ENCODE measurements at regions not wholly inside any gene's neighbourhood (a gene's known extent, or its start where the extent isn't known, plus 50 kb on each side); places are given as distances from the start of the nearest gene placed in this dataset.

GRCh38 chr18:46289463-46289862, 185.3 kb downstream of the HAUS1 start:
- no peak overlapping the region for H3K4me2 ChIP-seq (replicated peaks; ENCODE audit: low read depth, low read length, poor library complexity, severe bottlenecking)
- no peak overlapping the region for H3K9ac ChIP-seq (ENCODE audit: low read length)
- ChIA-PET CTCF (interaction anchor here (1.4 kb wide), 1 partner anchor 8 kb away, joined by 7 read pairs; no protein-coding TSS in a partner anchor), POLR2A (no interaction called here)
- intact Hi-C loops (cut with micrococcal nuclease) = no loop called here
- H2AFZ ChIP-seq (ENCODE audit: insufficient read depth, low read depth, low read length, poor library complexity, severe bottlenecking) = no peak overlapping the region
- H3K4me1 ChIP-seq (ENCODE audit: control insufficient read depth in 2 of 2, insufficient read depth in 2 of 2, low read length in 2 of 2) = no peaks in the 10 kb centered on the region
- Mint-ChIP-seq H3K4me1 (peaks cover 8% of the 10 kb centered on the region), H3K4me3 (no peak overlapping the region), H3K27me3 (no peaks in the 10 kb centered on the region), H3K27ac (no peak overlapping the region), H3K9me3 (ENCODE audit: insufficient read depth) (no peaks in the 10 kb centered on the region)
- 100% methylated on average over 3 of the region's 3 CpGs for whole genome bisulfite sequencing (ENCODE audit: insufficient coverage)
- no peaks in the 10 kb centered on the region for H3K9me3 ChIP-seq (ENCODE audit: control extremely low read depth in 1 of 3, control insufficient read depth in 2 of 3, insufficient read depth in 1 of 3, low read length in 2 of 3)
- no peaks in the 10 kb centered on the region for H3K36me3 ChIP-seq (replicated peaks in 1 of 2; ENCODE audit: control extremely low read depth in 1 of 2, control insufficient read depth in 1 of 2, extremely low read depth in 1 of 2, insufficient read depth in 2 of 2, low read length in 1 of 2)
- DNase-seq (no peak), ATAC-seq (ENCODE audit: low read depth) (no peak)
- TF ChIP-seq EZH2 (IDR thresholded peaks at IDR 0.05; ENCODE audit: borderline replicate concordance, insufficient read depth, low read depth, low read length, poor library complexity, severe bottlenecking) = no peak
- TF ChIP-seq CTCF (IDR thresholded peaks at IDR 0.05) = no peak
- H3K27me3 ChIP-seq (replicated peaks in 1 of 4; ENCODE audit: control extremely low read depth in 1 of 4, control insufficient read depth in 3 of 4, insufficient read depth in 4 of 4, low read length in 3 of 4) = no peaks in the 10 kb centered on the region
- no peaks in the 10 kb centered on the region for H4K20me1 ChIP-seq (ENCODE audit: control insufficient read depth, insufficient read depth, low read length, poor library complexity, severe bottlenecking)
- H3K4me3 ChIP-seq (ENCODE audit: control extremely low read depth in 1 of 5, extremely low read depth in 1 of 5, insufficient read depth in 1 of 5, low read depth in 2 of 5, low read length in 4 of 5) = no peak overlapping the region
- no peak overlapping the region for H3K27ac ChIP-seq (ENCODE audit: low read length in 2 of 2)
- H3K79me2 ChIP-seq (ENCODE audit: control insufficient read depth, insufficient read depth, low read length) = no peaks in the 10 kb centered on the region

GRCh38 chr18:46289931-46290330, 185.7 kb downstream of the HAUS1 start:
- Mint-ChIP-seq H3K9me3 (ENCODE audit: insufficient read depth) (no peaks in the 10 kb centered on the region), H3K27ac (no peak overlapping the region), H3K27me3 (no peaks in the 10 kb centered on the region), H3K4me3 (no peak overlapping the region), H3K4me1 (peaks cover 8% of the 10 kb centered on the region)
- ChIA-PET CTCF (interaction anchor here (1.1 to 1.4 kb wide), 3 partner anchors 9 to 142 kb away, joined by 3 to 7 read pairs (median 3); a partner anchor contains a TSS), POLR2A (no interaction called here)
- WGBS (ENCODE audit: insufficient coverage) = 91% methylated on average over 4 of the region's 4 CpGs
- no peak overlapping the region for H3K4me3 ChIP-seq (ENCODE audit: control extremely low read depth in 1 of 5, extremely low read depth in 1 of 5, insufficient read depth in 1 of 5, low read depth in 2 of 5, low read length in 4 of 5)
- DNase-seq = no peak
- H4K20me1 ChIP-seq (ENCODE audit: control insufficient read depth, insufficient read depth, low read length, poor library complexity, severe bottlenecking) = no peaks in the 10 kb centered on the region
- no peak for ATAC-seq (ENCODE audit: low read depth)
- H3K4me1 ChIP-seq (ENCODE audit: control insufficient read depth in 2 of 2, insufficient read depth in 2 of 2, low read length in 2 of 2) = no peaks in the 10 kb centered on the region
- no peak overlapping the region for H2AFZ ChIP-seq (ENCODE audit: insufficient read depth, low read depth, low read length, poor library complexity, severe bottlenecking)
- intact Hi-C loops (cut with micrococcal nuclease) = no loop called here
- H3K9ac ChIP-seq (ENCODE audit: low read length) = no peak overlapping the region
- no peaks in the 10 kb centered on the region for H3K9me3 ChIP-seq (ENCODE audit: control extremely low read depth in 1 of 3, control insufficient read depth in 2 of 3, insufficient read depth in 1 of 3, low read length in 2 of 3)
- no peak overlapping the region for H3K27ac ChIP-seq (ENCODE audit: low read length in 2 of 2)
- no peaks in the 10 kb centered on the region for H3K27me3 ChIP-seq (replicated peaks in 1 of 4; ENCODE audit: control extremely low read depth in 1 of 4, control insufficient read depth in 3 of 4, insufficient read depth in 4 of 4, low read length in 3 of 4)
- no peak for TF ChIP-seq EZH2 (IDR thresholded peaks at IDR 0.05; ENCODE audit: borderline replicate concordance, insufficient read depth, low read depth, low read length, poor library complexity, severe bottlenecking)
- no peak for TF ChIP-seq CTCF (IDR thresholded peaks at IDR 0.05)
- no peak overlapping the region for H3K4me2 ChIP-seq (replicated peaks; ENCODE audit: low read depth, low read length, poor library complexity, severe bottlenecking)
- no peaks in the 10 kb centered on the region for H3K79me2 ChIP-seq (ENCODE audit: control insufficient read depth, insufficient read depth, low read length)
- H3K36me3 ChIP-seq (replicated peaks in 1 of 2; ENCODE audit: control extremely low read depth in 1 of 2, control insufficient read depth in 1 of 2, extremely low read depth in 1 of 2, insufficient read depth in 2 of 2, low read length in 1 of 2) = no peaks in the 10 kb centered on the region

Data from B cell (primary cell).